ENCODE measurements at regions not wholly inside any gene's neighbourhood (a gene's known extent, or its start where the extent isn't known, plus 50 kb on each side); places are given as distances from the start of the nearest gene placed in this dataset.

DNA sequence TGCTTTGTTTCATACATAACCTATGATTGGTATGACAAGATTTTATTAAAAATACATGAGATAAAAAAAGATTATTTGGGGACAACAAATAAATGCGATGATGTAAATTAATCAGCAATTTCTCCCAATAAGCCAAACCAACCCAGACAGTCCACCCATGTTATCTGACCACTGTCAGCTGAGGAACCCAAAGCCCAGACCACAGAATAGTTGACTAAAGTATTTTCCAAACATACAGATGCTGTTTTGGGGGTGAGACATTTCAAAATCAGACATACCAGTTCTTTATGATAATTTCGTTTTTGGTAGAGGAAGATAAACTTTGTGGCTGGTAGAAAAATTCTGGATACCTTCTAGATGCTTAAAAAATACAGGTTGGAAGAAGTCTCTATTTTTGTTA lies 650.8 kb upstream of the FAM241A start:
- DNase-seq (ENCODE audit: low spot score), result no peak

DNA sequence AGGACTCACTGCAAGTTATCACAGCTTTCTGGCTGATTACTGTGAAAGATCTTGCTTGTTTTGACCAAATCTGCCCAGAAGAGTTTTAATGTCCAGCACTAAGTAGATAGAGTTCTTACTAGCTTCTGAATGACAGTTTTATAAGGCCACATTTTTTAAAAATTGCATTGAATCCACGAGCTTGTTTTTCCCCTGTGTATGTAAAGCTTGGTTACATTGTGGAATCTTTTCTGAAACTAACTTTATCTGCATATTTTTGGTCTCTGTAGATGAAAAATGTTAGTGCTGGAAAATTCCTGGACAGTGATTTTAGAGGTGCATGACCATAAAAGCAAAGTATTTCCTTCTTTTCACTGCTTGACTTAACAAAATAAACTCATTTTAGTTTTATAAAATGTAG lies 650.3 kb upstream of the FAM241A start:
- no peak for DNase-seq (ENCODE audit: low spot score)

DNA sequence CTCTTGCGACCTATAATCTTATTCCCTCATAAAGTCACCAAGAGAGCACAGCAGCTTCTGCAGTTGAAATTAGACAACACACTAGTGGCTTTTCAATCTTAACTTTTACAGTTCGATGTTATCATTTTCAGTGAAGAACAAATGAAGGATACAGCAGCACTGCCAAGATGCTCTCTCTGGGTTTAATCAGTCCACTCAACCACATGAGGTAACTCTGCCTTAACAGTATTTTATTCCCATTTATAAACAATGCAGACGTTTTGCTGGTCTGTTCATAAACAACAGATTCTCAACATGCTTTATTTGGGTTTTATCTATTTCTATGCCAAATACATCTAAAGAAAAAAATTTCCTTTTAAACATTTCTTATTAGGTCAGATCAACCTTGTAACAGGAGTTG lies 646.0 kb upstream of the FAM241A start:
- no peak for DNase-seq (ENCODE audit: low spot score)

DNA sequence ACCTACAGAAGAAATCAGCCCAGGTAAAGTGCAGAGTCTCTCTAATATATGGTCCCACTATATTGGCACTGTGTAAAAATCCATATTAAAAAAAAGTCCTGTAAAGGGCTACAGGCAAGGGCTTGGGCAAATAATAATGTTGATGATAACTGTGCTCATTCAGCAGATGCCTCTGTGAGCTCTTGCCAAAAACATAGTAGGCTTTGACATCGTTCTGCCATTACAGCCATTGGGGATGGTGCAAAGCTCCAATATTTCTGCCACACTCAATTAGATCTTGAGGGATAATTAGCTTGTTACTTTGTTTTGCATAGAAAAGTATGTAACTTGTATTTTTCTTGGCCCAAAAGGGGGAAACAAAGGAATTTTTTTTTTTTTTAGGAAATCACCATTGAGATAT lies 645.5 kb upstream of the FAM241A start:
- no peak for DNase-seq (ENCODE audit: low spot score)

DNA sequence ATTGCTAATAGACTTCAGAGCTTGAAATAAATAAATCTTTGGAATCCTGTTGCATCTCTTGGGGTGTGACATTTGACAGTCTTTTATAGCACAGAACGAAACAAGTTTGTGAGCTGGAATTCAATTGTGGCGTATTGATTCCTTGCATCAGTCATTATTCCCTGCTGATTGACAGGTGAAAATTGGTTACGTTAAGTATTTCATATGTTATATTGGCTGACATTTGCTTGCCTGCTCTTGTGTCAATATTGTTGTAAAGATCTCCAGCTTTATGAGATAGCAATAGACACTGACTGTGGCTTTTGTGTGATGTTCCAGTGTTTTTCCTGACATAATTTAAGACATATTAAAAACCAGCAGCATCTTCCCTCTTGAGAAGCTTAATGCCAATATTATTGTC lies 644.4 kb upstream of the FAM241A start:
- DNase-seq (ENCODE audit: low spot score), result no peak

DNA sequence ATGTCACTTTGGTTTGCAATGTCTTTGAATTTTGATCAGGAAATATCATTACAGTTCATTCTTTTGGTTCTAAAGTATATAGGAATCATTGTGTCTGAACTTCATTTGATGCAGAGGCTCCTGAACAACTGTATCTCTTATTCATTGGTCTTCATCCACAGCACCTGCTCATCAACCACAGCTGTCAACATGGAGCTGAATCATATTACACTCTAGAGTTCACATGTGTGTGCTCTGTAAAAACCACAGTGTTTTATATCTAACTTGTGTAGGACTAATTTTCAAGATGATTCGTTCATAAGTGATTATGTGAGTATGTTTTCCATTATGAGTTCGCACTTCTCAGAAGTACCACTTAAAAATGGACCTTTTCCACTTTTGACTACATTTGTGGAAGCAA lies 643.3 kb upstream of the FAM241A start:
- DNase-seq (ENCODE audit: low spot score), result no peak

DNA sequence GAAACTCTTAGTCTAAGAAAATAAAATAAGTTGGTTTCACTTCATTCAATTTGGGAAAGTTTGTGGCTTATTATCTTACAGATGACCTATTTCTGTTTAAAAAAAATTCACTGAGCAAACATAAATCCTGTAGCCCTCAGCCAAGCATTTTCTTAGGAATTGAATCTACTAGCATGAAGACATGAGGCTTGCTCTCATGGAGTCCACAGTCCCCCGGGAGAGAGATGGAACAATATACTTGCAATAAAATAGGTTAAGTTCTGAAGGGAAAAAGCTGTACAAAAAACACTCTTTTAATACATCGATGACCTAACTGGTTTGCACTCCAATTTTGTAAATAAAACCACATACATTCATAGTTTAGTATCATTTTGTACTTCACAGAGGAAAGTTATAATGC lies 642.6 kb upstream of the FAM241A start:
- no peak for DNase-seq (ENCODE audit: low spot score)

DNA sequence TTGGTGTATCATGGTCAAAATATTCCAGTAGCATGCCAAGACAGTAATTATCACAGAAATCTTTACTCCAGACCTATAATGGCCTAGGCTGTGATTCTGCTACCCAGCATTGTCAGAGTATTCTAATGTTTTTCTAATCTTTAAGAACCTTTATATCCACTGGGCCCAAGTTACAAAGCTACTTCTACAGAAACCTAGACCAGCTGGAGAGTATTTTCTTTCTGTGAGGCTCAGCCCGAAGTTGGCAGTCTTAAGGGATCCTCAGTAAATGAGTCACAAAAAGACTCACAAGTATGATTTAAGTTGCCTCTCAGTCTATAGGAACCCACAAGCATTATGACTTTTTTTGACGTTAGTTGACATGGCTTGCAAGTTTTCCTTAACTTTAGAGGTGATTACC lies 638.5 kb upstream of the FAM241A start:
- DNase-seq (ENCODE audit: low spot score), result no peak

DNA sequence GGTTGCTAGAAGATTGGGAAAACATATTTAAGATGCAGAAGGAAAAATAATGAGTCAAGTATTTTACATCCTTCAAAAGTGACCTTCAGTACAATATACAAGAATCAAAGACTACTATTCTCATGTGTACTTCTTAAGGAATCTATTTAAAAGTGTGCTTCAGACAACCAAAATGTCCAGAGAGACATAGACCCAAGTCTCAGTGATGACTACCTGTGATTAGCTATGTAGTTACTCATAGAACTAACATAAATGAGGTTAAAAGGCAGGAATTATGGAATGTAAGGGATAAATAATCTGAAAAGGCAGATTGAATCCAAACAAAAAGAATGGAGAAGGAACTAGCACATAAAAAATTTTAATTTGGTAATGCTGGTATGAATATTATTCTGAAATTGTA lies 634.7 kb upstream of the FAM241A start:
- no peak for DNase-seq (ENCODE audit: low spot score)

DNA sequence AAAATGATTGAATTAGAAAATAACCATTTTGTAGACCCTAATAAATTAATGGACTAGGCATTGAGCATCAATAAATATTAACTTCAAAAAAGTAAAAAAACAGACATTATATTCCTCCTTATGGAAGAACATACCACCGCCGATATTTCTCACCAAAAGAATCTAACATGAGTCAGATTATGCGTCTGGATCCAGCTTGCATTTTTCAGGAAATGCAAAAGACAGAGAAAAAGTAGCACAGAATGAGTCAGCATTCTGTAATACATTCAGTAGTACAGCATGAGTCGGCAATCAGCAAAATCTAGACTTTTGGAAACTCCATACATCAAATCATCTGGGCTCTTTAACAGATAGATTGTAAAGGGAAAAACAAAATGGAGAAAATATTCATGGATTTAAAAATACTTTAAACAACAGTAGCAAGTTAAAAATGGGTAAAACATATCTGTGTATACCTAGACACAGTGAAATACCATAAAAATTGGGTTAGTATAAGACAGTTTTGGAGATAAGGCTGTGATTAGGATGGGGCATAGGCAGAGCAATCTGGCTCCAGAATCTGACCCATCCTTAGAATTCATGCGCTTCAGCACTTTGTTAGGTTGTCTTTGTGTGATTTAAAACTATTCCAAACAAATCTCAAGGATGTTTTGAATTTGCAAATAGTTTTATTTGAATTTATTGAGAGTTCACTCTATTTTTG lies 633.0 kb upstream of the FAM241A start:
- no peak for DNase-seq (ENCODE audit: low spot score)

DNA sequence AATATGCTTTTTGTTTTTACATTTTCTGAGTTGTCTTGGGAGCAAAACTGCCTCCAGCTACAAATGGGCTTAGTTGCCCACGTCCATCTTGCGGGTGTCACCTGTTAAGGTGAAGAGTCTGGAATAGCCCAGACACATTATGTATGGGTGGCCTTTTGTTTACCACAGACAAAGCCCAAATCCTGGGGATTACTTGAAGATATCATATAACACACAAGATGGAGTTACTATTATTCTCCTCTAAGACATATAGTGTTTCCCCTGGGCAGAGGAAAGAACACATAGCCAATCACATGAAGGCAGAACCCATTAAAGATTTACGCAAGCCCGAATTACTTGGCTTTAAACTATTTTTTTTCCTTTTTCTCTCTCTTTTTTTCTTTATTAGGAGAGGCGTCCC lies 625.6 kb upstream of the FAM241A start:
- no peak for DNase-seq (ENCODE audit: low spot score)

DNA sequence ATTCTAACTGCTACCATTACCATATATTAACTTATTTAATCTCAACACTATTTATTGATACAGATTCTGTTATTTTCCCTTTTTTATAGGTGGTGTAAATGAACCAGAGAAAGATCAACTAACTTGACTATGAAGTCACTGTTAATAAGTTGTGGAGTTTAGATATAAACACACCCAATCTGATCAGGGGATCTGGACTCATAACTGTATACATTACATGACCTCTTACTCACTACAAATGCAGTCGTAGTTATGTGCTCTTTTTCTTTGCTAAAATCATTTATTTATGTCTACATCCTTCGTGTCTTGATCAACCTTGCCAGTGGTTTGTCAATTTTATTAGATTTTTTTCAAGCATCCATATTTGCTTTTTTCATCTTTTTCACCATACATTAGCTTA lies 614.8 kb upstream of the FAM241A start:
- no peak for DNase-seq (ENCODE audit: low spot score)

DNA sequence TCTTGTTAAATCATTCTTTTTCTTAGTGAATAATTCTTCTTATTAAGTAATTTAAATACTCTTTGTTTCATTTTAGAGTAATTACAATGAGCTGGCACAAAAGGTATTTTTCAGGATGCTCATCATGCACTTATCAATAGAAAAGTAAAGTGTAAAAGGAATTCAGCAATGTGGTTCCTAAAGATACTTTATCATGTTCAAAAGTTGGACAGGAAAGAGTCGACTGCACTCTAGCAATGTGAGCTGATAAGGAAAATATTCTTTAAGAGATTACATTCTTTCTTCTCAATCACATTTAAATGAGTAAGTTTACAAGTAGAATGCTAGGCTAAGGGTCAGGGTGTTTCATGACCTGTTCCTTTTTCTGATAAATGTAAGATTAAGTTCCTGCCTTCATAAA lies 609.5 kb upstream of the FAM241A start:
- no peak for DNase-seq (ENCODE audit: low spot score)

DNA sequence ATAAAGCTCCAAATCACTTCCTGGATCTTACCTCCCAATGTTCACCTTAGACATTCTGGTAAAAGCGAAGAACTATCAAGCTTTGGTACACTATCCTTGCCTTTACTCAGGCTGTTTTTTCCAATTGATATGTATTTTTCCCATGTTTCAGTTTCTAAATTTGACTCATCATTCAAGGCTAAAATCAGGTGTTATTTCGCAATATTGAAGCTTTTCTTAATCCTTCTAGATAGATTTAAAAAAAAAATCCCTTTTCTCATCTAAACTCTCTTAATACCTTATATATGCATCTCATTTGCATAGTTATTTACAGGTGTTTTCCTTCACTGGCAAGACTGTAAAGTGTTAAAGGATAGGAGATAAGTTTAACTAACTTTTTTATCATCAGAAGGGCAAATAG lies 608.1 kb upstream of the FAM241A start:
- DNase-seq (ENCODE audit: low spot score), result no peak

DNA sequence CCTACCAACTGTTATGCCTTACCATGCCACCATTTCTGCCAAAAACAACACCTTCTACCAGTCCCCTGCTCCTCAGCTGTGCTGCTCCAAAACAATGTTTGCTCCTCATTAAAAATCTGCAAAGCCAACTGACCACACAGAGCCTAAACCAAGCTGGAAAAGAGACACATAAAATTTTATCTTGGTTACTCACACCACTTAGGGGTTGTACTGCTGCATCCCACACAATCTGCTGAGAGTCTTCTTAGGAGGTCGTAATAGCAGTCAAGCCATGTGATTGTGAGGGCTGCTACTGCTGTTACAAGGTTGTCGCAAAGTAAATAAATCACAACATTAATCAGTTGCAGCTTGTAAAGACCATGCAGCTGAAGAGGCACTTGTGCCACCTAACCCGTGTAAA lies 607.4 kb upstream of the FAM241A start:
- DNase-seq (ENCODE audit: low spot score), result no peak

DNA sequence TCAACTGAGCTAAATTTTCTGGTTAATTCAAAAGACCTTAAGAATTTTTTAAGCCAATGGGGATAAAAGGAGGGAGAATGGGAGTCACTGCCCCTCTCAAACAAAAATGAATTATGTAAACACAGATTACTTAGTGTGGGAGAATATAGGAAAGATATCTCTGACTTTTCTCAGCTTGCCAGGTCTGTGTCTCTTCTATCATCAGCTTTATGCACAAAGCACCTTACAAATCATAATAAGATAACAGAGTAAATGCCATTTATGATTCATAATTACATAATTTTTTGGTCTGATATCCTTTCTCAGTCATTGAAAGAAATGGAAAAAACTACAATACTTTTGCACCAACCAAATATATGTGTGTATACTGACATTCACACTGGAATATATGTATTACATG lies 604.6 kb upstream of the FAM241A start:
- DNase-seq (ENCODE audit: low spot score), result no peak

DNA sequence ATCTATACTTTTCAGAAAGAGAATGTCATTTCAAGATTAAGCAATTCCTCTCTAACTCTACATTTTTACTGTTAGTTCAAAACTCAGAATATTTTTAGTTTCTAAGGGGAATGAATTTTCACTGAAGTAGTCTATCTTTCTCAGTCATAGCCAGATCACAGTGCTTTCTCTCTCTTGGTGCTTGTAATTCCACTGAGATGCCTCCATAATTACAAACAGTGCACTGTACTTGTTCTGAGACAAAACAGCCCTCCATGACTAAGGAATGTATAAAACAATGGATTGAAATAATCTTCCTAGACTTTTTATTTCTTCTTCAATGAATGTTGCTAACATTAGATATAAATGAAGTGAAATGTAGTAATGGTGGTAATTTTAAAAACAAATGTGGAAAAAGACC lies 603.2 kb upstream of the FAM241A start:
- DNase-seq (ENCODE audit: low spot score), result no peak

DNA sequence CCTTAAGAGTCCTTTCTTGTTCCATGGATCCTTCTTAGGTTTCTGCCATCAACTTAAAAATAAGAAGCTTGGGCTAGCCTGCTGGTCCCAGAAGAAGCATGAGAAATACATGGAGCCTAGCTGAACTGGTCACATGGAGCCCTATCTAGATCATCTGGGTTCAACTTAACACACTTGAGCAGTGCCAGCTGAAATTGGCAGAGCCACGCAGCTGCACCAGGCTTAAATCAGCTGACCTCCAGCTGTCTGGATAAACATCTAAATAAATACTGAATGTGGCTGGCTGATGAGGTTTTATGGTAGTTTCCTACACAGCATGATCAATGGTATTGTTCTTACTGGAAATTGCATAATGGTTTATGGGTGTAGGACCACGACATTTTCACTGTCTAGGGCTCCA lies 598.4 kb upstream of the FAM241A start:
- DNase-seq (ENCODE audit: low spot score), result no peak

DNA sequence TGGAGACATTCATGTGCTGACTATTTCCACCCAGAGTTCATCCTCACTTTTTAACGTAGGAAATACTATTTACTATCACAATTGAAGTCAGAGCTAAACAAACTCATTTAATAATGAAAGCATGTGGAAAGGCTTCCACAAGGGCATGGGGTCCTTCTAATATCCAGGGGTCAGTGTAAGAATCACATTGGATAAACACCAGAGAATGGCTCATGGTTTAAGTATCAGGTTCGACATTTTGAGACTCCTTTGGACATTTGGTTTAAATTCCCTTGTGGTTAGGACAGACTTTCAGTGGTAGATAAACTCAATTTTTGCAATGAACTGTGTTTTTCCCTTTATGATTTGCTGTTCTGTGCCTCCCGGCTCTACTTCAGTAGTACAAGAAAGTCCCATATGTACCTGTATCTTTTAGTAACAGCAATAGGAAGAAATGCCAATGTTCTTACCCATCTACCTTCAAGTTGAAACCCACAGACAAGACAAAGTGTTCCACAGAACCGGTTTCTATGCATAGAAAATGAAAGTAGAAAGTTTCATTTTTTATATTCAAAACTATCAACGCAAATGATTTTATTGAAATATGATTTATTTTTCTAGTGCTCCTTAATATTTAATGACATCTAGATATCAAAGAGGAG lies 589.0 kb upstream of the FAM241A start:
- DNase-seq (ENCODE audit: low spot score), result no peak

DNA sequence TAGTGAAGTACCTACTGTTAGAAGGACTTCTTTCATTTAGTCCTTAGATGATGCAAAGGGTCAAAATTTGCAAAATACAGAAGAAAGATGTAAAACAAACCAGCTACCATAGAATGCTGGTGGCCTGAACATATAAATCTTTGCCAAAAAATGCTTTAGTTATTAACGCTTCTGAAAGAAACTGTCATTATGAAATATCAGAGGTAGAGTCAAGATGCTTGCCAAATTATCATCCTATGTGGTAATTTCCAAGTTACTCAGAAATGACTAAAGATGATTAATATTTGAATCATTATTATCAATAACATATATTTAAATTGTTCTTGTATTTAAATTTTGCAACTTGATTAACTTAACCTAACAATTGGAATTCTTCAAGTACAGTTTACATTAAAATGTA lies 588.4 kb upstream of the FAM241A start:
- no peak for DNase-seq (ENCODE audit: low spot score)

DNA sequence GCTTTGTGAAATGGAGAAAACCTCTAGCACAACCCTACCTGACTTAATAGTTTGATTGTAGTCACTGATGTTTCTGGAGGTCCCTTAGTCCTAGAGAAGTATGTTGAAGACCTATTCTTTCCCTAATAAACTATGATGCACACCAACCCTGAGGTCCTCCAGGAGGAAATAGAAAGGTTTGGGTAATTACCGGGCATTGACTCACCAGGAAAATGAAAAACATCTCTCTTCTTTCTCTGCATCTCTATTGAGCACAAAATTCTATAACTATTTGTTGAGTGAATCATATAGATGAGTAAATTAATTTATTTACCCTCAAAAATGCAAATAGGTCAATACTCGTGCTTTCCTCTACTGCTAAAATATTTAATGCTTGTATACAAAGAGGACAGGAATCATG lies 582.4 kb upstream of the FAM241A start:
- no peak for DNase-seq (ENCODE audit: low spot score)

DNA sequence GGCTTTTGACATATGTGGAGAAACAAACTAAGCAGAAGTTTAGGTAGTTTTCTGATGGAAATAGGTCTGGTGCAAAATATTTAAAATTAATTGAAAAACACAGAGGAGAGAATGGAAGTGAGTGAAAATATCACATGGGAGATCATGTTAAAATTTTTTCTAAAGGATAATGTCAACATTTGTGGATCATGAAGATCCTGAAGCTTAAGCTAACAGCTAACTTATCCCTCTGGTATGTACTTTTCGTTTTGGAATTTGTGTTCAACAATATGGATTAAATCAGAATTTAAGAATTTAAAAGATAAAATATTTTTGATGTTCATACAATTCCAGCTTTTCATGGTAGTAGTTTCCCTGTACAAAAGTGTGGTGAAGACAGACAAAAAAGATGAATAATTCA lies 572.8 kb upstream of the FAM241A start:
- DNase-seq (ENCODE audit: low spot score), result no peak

DNA sequence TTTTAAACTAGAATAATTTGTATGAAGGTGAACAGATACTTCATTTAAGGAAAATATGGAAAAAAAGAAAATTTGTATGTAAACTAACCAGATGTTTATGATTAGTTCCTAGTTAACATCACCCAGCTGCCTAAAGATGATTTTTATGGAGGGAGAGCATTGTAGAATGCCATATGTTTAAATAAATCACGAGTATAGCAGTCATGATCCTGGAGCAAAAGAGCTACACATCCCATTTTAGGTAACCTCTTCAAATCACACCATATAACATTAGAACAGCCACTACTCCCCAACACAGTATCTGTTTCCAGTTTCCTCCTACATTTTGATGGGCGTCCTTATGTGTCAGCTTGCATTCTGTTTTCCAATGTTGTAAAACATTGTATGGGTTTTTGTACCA lies 571.9 kb upstream of the FAM241A start:
- DNase-seq (ENCODE audit: low spot score), result no peak

DNA sequence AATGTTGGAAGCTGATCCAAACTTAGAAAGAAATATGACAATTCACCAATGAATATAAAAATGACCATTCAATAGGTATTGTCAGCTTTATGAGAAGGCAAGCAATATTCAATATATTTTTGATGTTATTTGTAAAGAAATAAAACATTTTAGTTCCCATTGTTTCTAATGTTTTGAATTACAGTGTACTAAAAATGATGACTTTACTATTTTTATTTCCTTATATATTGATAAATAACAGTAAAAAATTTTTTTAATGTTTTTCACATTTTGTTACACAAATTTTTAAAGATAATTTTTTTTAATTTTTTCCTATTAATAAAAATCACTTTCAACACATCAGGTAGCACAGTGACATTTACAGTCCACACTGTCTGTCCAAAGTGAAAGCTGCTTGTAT lies 565.5 kb upstream of the FAM241A start:
- no peak for DNase-seq (ENCODE audit: low spot score)
